ENCODE measurements at regions not wholly inside any gene's neighbourhood (a gene's known extent, or its start where the extent isn't known, plus 50 kb on each side); places are given as distances from the start of the nearest gene placed in this dataset.
"Not testable (repeated sequence)": the region's sequence is repeated elsewhere in the genome, so short reads cannot be mapped to it uniquely, and the experiment has no call there.

- no peak for DNase-seq
Observed at GRCh38 chr18:76715012-76715610, 107.2 kb upstream of the ZNF236 start.

- DNase-seq = no peak
Observed at GRCh38 chr18:76713432-76713831, 108.9 kb upstream of the ZNF236 start.

- DNase-seq = no peak
Observed at GRCh38 chr18:76712511-76713140, 109.7 kb upstream of the ZNF236 start.

- DNase-seq = no peak
Observed at GRCh38 chr18:76710646-76711520, 111.5 kb upstream of the ZNF236 start.

- DNase-seq = peak; percentile 40
Observed at GRCh38 chr18:76709659-76710645, 112.4 kb upstream of the ZNF236 start.

- no peak for DNase-seq
Observed at GRCh38 chr18:76708722-76709353, 113.5 kb upstream of the ZNF236 start.

GRCh38 chr18:76708071-76708721, 114.2 kb upstream of the ZNF236 start:
- no peak for DNase-seq

GRCh38 chr18:76707534-76707933, 114.8 kb upstream of the ZNF236 start:
- no peak for DNase-seq

GRCh38 chr18:76704589-76704988, 117.8 kb upstream of the ZNF236 start:
- DNase-seq = not testable (repeated sequence)

- DNase-seq = no peak
Observed at GRCh38 chr18:76699923-76700322, 122.4 kb upstream of the ZNF236 start.

GRCh38 chr18:76697441-76697901, 124.9 kb upstream of the ZNF236 start:
- no peak for DNase-seq

- DNase-seq = no peak
Observed at GRCh38 chr18:76691800-76692199, 130.6 kb upstream of the ZNF236 start.

GRCh38 chr18:76689646-76690264, 132.6 kb upstream of the ZNF236 start:
- no peak for DNase-seq

- no peak for DNase-seq
Observed at GRCh38 chr18:76688724-76689472, 133.5 kb upstream of the ZNF236 start.

- DNase-seq = no peak
Observed at GRCh38 chr18:76687304-76687962, 134.9 kb upstream of the ZNF236 start.

- no peak for DNase-seq
Observed at GRCh38 chr18:76686737-76687231, 135.6 kb upstream of the ZNF236 start.

- no peak for DNase-seq
Observed at GRCh38 chr18:76685860-76686259, 136.5 kb upstream of the ZNF236 start.

- DNase-seq = no peak
Observed at GRCh38 chr18:76685402-76685801, 137.0 kb upstream of the ZNF236 start.

- no peak for DNase-seq
Observed at GRCh38 chr18:76684265-76684664, 138.1 kb upstream of the ZNF236 start.

- DNase-seq = no peak
Observed at GRCh38 chr18:76679945-76680344, 142.4 kb upstream of the ZNF236 start.
